ENCODE measurements at regions not wholly inside any gene's neighbourhood (a gene's known extent, or its start where the extent isn't known, plus 50 kb on each side); places are given as distances from the start of the nearest gene placed in this dataset.
A peak's percentile ranks its signal among the peaks of the same experiment; 100 is the strongest.
"Not testable (repeated sequence)": the region's sequence is repeated elsewhere in the genome, so short reads cannot be mapped to it uniquely, and the experiment has no call there.

DNA sequence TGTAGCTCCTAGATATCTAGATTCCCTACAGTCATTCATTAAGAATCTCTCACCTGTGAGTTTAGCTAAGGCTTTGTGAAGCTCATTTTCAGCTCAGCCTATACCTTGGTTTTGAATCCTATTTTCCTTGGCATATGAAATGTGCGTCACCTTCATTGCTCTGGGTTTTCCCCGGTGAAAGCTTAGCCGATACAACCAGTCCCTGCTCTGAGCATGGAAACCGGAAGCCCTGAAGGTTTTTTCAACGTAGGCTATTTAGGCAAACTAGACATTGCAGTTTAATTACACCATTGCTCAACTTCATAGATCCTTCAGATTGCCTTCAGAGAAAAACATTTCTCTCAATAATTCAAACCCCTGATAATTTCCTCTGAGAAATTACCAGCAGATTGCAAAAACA, 206.8 kb upstream of the TPRG1 start:
- no peak for DNase-seq (ENCODE audit: low read depth, low spot score)
- no peak overlapping the region for H3K27ac ChIP-seq

DNA sequence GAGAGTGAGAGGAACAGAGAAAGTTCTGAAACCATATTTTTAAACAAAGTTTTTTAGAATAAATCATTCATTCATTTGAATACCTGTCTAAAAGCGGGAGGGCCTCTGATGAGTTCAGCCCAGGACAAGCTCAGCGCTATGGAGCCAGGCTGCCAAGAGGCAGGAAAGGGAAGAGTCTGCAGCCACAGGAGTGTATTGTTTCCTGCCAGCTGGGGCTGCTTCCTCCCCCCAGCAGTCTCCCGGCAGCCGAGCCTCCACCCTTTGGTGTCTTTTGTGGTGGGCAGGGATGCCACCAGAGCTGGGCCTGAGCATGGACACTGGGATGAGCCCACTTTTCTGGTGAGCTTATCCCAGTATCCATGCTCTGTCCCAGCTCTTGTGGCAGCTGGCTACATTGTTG, 199.5 kb upstream of the TPRG1 start:
- no peak overlapping the region for H3K27ac ChIP-seq
- DNase-seq (ENCODE audit: low read depth, low spot score) = no peak

DNA sequence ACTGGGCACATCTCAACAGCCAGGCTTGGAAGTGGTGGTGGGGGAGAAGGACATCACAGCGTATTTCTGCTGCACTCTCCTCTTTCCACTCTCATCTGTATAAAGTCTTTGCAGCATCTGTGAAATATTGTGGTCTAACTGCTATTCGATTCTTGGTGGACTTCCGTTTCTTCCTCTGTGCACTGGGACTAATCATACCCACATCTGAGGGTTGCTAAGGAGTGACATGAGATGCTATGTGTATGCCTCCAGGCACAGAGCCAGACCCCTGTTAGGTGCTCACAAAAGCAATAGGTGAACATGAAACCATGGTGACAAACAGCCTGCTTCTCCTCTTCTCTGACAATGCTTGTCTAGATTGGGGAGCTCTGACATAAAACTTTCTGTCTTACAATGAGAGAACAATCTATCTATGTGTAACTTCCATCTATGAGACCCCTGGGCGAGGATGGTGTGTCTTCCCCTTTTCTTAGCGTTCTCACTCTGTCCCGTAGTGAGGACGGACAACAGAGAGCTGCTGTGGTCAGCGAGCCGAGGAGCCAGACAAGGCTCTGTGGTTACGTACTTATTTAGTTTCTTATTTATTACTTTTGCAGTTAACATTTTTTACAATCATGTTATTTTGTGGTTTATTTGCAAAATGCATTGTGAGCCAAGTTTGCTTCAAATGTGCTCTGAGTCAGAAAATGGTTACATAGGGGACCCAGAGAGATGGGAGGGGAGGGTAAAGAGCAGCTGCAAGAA, 196.7 kb upstream of the TPRG1 start:
- no peak for DNase-seq (ENCODE audit: low read depth, low spot score)
- H3K27ac ChIP-seq = no peak overlapping the region

DNA sequence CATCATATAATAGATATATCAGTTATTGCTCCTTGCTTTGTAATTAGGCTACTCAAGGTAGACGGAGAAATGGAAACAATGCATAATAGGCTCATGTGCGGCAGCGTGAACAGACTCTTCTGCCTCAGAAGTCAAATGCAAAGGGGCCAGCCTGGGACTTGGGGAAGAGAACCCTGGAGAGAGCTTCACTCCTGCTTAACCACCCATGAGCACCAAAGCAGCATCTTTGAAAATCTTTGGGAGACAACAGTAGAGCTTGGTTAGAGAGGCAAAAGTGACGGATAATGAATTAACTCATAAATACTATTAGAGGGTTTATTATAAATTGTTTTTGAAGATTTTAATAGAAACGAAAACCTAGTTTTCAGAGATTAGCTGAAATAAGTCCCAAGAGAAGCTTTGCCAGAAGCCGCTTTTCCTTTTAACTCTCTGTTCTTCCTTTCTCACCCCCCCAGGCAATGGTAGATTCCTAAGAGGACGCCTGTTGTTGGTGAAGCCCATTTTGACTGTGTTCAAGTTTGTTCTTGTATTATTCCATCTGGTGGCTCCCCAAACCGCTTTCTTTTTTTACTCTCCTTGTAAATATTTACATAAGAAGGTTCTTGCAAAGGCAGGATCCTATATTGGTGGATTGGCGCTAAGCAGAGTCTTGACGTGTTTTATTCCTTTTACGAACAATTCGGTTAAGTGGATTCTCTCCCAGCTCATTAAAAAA, 196.0 kb upstream of the TPRG1 start:
- no peak overlapping the region for H3K27ac ChIP-seq
- DNase-seq (ENCODE audit: low read depth, low spot score) = peak; percentile 27

DNA sequence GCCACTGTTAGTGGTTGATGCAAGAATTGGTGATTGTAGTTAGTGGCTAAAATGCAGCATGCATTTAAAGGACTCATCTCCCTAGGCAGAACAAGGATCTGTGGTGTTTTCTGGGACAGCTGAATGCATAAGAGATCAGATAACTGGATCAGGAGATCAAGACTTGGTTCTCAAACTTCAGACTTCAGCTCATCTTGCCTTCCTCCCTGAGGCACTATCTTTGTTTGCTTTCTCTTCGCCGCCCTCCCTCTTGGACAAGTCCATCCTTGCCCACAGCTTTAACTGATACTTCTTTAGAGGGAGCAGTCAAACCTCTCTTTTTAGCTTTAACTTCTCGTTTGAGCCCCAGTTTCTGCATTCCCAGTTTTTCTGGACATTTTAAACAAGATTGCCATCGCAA, 195.4 kb upstream of the TPRG1 start:
- no peak for DNase-seq (ENCODE audit: low read depth, low spot score)
- H3K27ac ChIP-seq = no peak overlapping the region

DNA sequence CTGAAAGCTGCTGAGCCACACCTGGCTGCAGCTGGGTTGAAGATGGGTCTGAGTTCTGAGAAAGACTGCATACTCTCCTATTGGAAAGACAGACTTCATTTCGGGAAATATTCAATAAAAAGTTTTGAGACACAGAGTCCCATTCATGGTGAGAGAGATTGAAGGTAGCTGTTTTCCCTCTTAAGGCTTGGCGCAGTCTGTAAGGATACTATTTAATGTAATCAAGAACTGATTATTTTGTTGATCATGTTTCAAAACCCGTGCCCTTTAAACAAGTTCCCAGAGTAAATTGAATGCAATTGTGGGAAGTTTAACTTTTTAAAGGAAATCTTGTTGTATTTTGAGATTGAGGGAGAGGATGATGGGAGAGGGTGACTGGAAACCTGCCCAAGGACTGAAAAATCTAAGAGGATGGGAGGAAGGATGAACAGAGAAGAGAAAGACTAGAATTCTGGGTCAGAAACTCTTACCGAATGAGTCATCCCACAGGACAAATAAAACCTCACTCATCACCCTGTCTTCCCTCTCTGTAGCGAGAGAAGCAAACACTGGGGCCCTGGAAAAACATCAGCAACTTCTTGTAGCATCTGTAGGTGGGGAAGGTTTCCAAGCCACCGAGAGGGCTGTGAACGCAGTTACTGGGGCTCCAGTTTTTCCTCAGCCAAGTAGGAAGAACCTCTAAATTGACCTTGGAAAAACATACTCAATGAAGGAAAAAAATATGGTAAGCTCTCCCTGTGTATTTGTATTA, 193.2 kb upstream of the TPRG1 start:
- DNase-seq (ENCODE audit: low read depth, low spot score) = no peak
- no peak overlapping the region for H3K27ac ChIP-seq

DNA sequence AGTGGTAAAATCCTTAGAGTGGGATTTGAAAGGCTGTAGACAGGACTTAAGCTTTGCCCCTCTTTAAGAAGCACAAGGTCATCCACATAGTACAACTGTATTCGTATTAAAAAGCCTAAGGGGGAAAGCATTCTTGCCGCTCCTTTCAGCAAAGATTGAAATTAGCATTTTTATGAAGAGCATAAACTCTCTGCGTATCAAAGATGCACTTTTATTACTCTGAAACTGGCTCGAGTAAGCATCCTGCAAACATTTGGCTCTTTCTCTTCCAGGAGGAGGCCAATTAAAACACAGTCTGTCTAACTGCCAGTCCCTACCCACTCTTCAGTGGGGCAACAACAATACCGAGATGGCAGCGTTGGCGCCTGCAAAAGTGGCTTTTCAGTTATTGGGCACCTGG, 192.5 kb upstream of the TPRG1 start:
- no peak for DNase-seq (ENCODE audit: low read depth, low spot score)

DNA sequence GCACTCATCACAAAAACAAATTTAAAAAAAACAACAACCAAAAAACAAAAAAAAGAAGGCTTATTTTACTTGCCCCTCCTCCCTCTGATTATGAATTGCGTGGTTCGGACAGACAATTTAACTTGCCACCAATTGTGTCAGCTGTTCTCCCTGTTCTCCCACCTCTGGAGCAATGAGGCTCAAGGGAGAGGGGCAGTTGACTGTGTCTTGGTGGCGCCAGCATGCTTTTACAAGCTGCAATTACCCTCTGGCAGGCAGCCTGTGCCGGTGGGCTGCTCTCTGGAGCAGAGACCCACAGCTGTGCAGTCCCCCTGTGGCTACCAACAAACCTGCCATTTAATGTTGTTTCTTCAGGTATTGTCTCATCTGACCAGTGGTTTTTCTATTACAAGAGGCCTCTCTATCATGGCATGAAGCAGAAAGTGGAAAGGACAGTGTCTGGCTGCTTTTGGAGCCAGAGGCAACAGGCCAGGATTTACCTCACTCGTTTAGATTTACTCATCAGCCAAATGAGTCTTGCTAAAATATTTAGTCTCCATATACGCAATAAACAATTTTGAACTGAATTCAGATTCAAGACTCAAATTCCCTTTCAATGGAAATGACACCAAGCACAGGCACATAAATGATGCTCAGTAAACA, 192.0 kb upstream of the TPRG1 start:
- no peak overlapping the region for H3K27ac ChIP-seq
- DNase-seq (ENCODE audit: low read depth, low spot score) = no peak

More for the DNA sequence above, 192.5 kb upstream of the TPRG1 start:
- H3K27ac ChIP-seq = no peak overlapping the region

DNA sequence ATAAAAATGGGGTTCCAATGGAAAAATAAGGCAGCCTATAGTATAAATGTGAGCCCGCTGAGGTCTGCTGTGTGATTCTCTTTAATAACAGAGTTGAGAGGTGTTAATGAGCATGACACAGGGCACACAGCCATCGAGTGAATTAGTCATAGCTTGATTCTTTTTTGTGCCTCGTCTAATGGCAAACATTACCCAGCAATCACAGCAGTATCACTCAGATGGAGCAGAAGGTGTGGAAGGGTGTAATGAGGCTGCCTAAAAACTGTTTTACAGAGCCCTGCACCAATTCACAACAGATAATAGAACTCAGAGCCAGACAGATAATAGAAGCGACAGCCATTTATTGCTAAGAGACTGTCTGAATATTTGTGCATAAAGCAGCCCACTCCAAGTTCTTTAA, 178.6 kb upstream of the TPRG1 start:
- no peak overlapping the region for H3K27ac ChIP-seq
- DNase-seq (ENCODE audit: low read depth, low spot score) = no peak

DNA sequence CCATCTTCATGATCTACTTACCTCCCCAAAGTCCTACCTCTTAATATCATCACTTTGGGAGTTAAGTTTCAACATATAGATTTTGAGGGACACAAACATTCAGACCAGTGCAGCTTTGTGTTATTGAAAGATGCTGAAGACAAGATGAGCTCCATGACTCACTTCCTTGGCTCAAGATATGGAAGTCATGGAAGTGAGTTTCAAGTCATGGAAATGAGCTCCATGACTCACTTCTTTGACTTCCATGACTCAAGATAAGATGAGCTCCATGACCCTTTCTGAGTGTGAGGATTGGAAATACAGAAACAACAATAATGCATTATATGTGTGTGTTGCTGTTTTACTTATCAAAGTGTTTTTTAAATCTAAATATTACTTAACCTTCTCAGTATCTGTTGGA, 170.2 kb upstream of the TPRG1 start:
- H3K27ac ChIP-seq = no peak overlapping the region
- DNase-seq (ENCODE audit: low read depth, low spot score) = peak; percentile 53

DNA sequence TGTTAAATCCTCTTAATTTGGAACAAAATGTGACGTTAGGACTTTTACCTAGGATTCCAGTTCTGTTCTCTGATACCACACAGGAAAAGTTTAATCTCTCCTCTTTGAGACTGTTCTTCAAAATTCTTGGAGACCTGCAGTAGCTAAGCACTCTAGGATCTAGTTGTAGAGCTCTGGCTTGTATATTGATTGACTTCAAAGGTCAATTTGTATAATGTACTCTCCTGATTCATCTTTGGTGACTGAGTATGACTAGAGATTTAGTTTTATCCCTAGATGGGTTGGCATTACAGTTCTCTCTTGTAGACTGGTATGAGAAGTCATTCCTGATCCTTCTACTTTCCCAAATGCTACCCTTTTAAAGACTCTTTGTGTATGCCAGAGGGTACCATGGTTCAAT, 168.4 kb upstream of the TPRG1 start:
- DNase-seq (ENCODE audit: low read depth, low spot score) = no peak
- no peak overlapping the region for H3K27ac ChIP-seq

DNA sequence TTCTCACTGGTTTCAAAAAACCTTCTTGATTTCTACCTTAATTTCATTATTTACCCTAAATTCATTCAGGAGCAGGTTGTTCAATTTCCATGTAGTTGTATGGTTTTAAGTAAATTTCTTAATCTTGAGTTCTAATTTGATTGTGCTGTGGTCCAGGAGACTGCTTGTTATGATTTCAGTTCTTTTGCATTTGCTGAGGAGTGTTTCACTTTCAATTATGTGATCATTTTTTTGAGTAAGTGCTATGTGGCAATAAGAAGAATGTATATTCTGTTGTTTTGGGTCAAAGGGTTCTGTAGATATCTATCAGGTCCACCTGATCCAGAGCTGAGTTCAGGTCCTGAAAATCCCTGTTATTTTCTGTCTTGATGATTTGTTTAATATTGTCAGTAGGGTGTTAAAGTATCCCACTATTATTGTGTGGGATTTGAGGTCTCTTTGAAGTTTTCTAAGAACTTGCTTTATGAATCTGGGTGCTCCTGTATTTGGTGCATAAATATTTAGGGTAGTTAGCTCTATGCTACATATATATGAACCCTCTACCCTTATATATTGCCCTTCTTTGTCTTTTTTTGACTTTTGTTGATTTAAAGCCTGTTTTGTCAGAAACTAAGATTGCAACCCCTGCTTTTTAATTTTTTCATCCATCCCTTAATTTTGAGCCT, 158.4 kb upstream of the TPRG1 start:
- no peak for DNase-seq (ENCODE audit: low read depth, low spot score)
- H3K27ac ChIP-seq = no peak overlapping the region

DNA sequence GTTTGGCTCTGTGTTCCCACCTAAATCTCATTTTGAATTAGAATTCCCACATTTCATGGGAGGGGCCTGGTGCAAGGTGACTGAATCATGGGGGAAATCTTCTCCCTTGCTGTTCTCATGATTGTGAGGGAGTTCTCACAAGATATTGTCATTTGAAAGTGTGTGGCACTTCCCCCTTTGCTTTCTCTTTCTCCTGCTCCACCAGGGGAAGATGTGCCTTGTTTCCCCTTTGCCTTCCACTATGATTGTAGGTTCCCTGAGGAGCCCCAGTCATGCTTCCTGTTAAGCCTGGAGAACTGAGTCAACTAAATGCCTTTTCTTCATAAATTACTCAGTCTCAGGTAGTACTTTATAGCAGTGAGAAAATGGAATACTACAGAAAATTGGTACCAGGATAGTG, 157.2 kb upstream of the TPRG1 start:
- H3K27ac ChIP-seq = no peak overlapping the region
- no peak for DNase-seq (ENCODE audit: low read depth, low spot score)

DNA sequence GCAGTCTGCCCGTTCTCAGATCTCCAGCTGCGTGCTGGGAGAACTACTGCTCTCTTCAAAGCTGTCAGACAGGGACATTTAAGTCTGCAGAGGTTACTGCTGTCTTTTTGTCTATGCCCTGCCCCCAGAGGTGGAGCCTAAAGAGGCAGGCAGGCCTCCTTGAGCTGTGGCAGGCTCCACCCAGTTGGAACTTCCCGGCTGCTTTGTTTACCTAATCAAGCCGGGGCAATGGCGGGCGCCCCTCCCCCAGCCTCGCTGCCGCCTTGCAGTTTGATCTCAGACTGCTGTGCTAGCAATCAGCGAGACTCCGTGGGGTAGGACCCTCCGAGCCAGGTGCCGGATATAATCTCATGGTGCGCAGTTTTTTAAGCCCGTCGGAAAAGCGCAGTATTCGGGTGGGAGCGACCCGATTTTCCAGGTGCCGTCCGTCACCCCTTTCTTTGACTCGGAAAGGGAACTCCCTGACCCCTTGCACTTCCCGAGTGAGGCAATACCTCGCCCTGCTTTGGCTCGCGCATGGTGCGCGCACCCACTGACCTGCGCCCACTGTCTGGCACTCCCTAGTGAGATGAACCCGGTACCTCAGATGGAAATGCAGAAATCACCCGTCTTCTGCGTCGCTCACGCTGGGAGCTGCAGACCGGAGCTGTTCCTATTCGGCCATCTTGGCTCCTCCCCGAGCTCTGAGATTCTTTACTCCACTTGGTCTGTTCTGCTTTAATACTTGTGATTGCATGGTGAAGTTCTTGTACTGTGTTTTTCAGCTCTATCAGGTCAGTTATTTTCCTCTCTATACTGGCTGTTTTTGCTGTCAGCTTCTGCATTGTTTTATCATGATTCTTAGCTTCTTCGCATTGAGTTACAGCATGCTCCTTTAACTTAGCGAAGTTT, 148.9 kb upstream of the TPRG1 start:
- not testable (repeated sequence) for DNase-seq (ENCODE audit: low read depth, low spot score); H3K27ac ChIP-seq

DNA sequence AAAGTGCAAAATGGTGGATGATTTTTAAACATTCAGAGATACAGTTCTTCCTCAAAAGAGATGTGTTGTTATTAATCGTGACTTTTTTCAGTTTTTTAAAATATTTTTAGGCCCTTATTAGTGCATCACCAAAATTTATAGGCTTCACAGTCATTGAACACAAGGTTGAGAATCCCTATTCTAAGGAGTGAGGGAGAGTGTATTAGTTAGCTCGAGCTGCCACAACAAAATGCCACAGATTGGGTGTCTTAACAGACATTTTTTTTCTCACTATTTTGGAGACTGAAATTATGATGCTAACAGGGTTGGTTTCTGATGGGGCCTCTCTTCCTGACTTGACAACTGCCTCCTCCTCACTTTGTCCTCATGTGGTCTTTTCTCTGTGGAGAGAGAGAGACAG, 145.9 kb upstream of the TPRG1 start:
- DNase-seq (ENCODE audit: low read depth, low spot score) = no peak
- no peak overlapping the region for H3K27ac ChIP-seq

DNA sequence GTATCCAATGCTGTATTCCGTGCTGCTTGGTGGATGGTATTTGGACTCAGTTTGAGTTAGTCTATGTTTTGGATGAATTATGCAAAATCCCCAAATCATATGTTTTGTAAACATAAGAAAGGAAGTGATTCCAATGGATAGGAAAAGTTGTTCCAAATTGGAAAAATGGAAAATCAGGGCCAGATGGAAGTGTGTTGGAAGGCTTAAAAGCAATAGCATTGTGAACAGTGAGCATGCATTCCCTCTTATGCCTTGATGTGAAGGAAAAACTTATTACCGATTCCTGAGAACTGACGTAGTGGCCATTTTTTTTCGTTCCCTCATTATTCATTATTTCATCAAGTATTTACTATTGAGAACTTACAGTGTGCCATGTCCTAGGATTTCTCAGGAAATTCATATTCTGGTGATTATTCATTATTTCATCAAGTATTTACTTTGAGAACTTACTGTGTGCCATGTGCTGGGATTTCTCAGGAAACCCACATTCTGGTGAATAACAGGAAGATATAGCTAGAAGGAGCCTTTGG, 144.1 kb upstream of the TPRG1 start:
- no peak for DNase-seq (ENCODE audit: low read depth, low spot score)
- H3K27ac ChIP-seq = no peak overlapping the region

DNA sequence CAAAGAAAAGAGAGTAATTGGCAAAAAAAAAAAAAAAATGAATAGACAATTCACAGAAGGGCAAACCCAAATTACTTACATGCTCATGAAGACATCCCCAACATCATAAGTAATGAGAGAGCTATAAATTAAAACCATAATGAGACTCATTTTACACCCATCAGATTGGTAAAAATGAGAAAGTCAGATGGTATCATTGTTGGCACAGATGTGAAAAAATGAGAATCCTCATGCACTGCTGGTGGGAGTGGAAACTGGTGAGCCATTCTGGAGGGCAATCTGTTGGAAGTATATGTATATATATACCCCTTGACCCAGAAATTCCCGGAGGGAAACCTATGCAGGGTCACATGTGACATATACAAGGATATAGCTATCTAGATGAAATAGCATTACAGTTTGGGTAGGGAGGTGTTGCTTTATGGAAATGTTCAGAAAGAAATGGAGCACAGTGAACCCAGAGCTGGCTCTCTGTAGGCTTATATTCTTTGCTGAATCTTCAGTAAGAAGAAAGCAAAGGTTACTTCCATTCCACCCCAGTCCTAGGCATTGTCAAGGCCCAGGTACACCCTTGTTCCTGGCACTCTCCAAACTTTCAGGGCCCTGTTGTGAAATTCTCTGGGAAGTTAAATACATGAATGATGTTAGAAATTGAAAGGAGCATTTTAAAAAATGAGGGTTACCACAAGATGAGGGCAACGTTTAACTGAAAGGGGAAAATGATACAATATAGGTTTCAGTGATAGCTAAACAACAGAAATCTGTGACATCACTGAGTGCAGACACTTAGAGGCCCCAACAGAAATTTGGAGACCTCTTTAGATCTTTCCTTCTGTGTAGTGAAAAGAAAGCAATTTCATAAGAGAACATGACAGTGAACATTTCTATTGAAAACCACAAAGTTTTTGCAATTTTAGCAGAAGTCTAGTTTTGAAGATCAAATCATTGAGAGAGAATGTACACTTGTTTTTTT, 132.7 kb upstream of the TPRG1 start:
- no peak for DNase-seq (ENCODE audit: low read depth, low spot score)

More for the DNA sequence above, 132.7 kb upstream of the TPRG1 start:
- H3K27ac ChIP-seq = no peak overlapping the region
